RWPE2 (cell line): ENCODE measurements at regions not wholly inside any gene's neighbourhood (a gene's known extent, or its start where the extent isn't known, plus 50 kb on each side); places are given as distances from the start of the nearest gene placed in this dataset.

Source experiments
- ATAC-seq: fragments of 200-7000 bp; cut with Tn5 transposase; 3 replicates; pipeline ENCODE4 v1.9.1; 2021; ENCODE audit warnings: low read depth
- DNase-seq: peaks from one replicate; pipeline ENCODE4 v3.0.0-alpha.2; 2020; ENCODE audit warnings: low spot score
- H3K27ac ChIP-seq: fragments of 450-650 bp; 2 replicates; pipeline ENCODE4 v1.5.1; 2017; ENCODE audit warnings: mild to moderate bottlenecking; ENCODE audit not compliant: poor library complexity, severe bottlenecking
- H3K27me3 ChIP-seq: fragments of 250-450 bp; sonication (Bioruptor Pico); 2 replicates; pipeline ENCODE4 v1.5.1; 2021; ENCODE audit warnings: mild to moderate bottlenecking, moderate library complexity; ENCODE audit not compliant: insufficient read depth, poor library complexity, severe bottlenecking
- H3K36me3 ChIP-seq: fragments of 250-450 bp; sonication (Bioruptor Pico); 2 replicates; pipeline ENCODE4 v1.5.1; 2020; ENCODE audit warnings: low read depth, mild to moderate bottlenecking, moderate library complexity
- H3K4me1 ChIP-seq: fragments of 250-450 bp; sonication (Bioruptor Pico); 2 replicates; pipeline ENCODE4 v1.5.1; 2021; ENCODE audit warnings: mild to moderate bottlenecking, moderate library complexity; ENCODE audit not compliant: insufficient read depth, poor library complexity, severe bottlenecking
- H3K4me3 ChIP-seq: fragments of 250-450 bp; sonication (Bioruptor Pico); 2 replicates; pipeline ENCODE4 v1.5.1; 2021; ENCODE audit warnings: mild to moderate bottlenecking, moderate library complexity; ENCODE audit not compliant: severe bottlenecking
- H3K9me3 ChIP-seq: fragments of 250-450 bp; sonication (Bioruptor Pico); 2 replicates; pipeline ENCODE4 v1.5.1; 2021; ENCODE audit warnings: mild to moderate bottlenecking, moderate library complexity; ENCODE audit not compliant: severe bottlenecking
- TF ChIP-seq, protein P1 (sequence below): fragments of 450-650 bp; IDR thresholded peaks from one replicate; pipeline ENCODE4 v1.5.1; 2017; ENCODE audit warnings: mild to moderate bottlenecking, moderate library complexity; ENCODE audit not compliant: poor library complexity, severe bottlenecking

- H3K27me3 ChIP-seq = no peaks in the 10 kb centered on the region
- no peaks in the 10 kb centered on the region for H3K9me3 ChIP-seq
- H3K4me1 ChIP-seq = no peaks in the 10 kb centered on the region
- no peak overlapping the region for H3K27ac ChIP-seq
- no peak for ATAC-seq
- TF ChIP-seq, protein P1, sequence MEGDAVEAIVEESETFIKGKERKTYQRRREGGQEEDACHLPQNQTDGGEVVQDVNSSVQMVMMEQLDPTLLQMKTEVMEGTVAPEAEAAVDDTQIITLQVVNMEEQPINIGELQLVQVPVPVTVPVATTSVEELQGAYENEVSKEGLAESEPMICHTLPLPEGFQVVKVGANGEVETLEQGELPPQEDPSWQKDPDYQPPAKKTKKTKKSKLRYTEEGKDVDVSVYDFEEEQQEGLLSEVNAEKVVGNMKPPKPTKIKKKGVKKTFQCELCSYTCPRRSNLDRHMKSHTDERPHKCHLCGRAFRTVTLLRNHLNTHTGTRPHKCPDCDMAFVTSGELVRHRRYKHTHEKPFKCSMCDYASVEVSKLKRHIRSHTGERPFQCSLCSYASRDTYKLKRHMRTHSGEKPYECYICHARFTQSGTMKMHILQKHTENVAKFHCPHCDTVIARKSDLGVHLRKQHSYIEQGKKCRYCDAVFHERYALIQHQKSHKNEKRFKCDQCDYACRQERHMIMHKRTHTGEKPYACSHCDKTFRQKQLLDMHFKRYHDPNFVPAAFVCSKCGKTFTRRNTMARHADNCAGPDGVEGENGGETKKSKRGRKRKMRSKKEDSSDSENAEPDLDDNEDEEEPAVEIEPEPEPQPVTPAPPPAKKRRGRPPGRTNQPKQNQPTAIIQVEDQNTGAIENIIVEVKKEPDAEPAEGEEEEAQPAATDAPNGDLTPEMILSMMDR = no peak
- DNase-seq = no peak
- H3K36me3 ChIP-seq = no peaks in the 10 kb centered on the region
- H3K4me3 ChIP-seq = no peak overlapping the region
Measured at GRCh38 chr11:120025606-120026335, 112.1 kb downstream of the TRIM29 start.

DNA sequence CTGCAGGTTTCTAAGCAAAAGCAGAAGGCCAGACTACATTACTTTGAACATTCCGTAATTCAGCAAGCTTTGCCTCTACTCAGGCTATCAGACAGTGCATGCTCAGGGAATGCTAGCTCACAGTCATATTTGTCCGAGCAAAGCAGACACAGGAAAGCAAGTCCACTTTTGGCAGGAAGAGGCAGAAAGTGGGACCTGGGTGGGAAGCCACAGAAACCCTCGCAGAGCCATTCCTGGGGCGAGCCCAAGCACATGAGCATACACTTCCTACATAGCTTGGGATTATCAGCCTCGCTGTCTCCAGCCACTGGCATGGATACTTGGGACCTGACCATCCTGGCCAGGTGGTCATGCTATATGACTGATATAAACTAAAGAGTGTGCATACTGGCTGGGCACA is 113.3 kb downstream of the TRIM29 start:
- no peak for ATAC-seq
- H3K9me3 ChIP-seq = no peaks in the 10 kb centered on the region
- no peak overlapping the region for H3K27ac ChIP-seq
- no peak for DNase-seq
- TF ChIP-seq, protein P1 = no peak
- no peak overlapping the region for H3K4me3 ChIP-seq
- H3K27me3 ChIP-seq = no peaks in the 10 kb centered on the region
- H3K36me3 ChIP-seq = no peaks in the 10 kb centered on the region
- no peaks in the 10 kb centered on the region for H3K4me1 ChIP-seq

DNA sequence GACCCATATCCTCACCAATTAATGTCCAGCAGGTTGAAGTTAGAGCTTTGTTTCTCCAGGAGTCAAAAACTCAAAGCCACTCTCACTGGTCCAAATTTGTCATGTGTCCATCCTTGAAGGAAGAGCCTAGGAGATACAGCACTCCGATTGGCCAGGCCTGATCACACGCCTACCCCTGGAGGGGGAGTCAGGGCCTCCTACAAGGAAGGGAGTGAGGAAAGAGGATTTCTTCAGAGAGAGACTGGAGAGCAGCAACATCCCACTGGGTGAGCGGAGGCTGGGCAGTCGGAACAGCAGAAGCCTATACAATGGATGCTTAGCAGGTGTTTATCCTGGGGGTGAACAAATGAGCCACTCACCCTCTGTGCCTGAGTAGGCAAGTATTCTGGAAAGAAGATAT is 113.9 kb downstream of the TRIM29 start:
- no peaks in the 10 kb centered on the region for H3K27me3 ChIP-seq
- no peaks in the 10 kb centered on the region for H3K4me1 ChIP-seq
- H3K36me3 ChIP-seq = no peaks in the 10 kb centered on the region
- H3K4me3 ChIP-seq = no peak overlapping the region
- no peak for ATAC-seq
- no peak overlapping the region for H3K27ac ChIP-seq
- TF ChIP-seq, protein P1 = no peak
- H3K9me3 ChIP-seq = no peaks in the 10 kb centered on the region
- DNase-seq = no peak

- no peak for ATAC-seq
- H3K9me3 ChIP-seq = no peaks in the 10 kb centered on the region
- TF ChIP-seq, protein P1 = no peak
- no peaks in the 10 kb centered on the region for H3K27me3 ChIP-seq
- H3K4me1 ChIP-seq = no peaks in the 10 kb centered on the region
- no peak overlapping the region for H3K4me3 ChIP-seq
- no peak for DNase-seq
- H3K27ac ChIP-seq = no peak overlapping the region
- H3K36me3 ChIP-seq = no peaks in the 10 kb centered on the region
Measured at GRCh38 chr11:120023551-120023950, 114.4 kb downstream of the TRIM29 start.

DNA sequence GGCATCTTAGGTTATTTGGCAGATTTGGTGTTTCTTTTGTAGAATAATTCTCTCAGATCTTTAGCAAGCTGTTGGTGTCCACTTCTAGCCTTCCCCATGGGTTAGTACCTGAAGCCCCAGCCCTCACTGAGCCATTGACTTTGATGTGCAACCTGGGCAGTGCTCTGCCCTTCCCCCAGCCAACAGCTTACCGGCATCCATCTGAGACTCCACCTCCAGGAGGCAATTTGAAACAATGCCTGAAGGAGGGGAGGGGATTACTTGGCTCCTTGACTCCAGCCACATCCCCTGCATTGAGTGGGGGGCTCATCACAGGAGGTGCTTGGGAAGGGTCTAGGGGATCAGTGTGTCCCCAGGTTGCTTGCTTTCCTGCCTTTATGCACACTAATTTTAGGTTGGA is 114.8 kb downstream of the TRIM29 start:
- Histone ChIP-seq H3K27ac (no peak overlapping the region), H3K36me3 (no peaks in the 10 kb centered on the region), H3K4me1 (no peaks in the 10 kb centered on the region), H3K9me3 (no peaks in the 10 kb centered on the region), H3K4me3 (no peak overlapping the region), H3K27me3 (no peaks in the 10 kb centered on the region)
- ATAC-seq (no peak), DNase-seq (no peak)
- TF ChIP-seq, protein P1 = no peak
